T1000 (cell line): ENCODE measurements at regions not wholly inside any gene's neighbourhood (a gene's known extent, or its start where the extent isn't known, plus 50 kb on each side); places are given as distances from the start of the nearest gene placed in this dataset.

Experiments
- DNase-seq: peaks from one replicate; lab custom pipeline; 2025; ENCODE audit warnings: mixed read lengths; lab: John Stamatoyannopoulos, UW

GRCh38 chr15:69818529-69818928 lies 279.2 kb downstream of the TLE3 start:
- no peak for DNase-seq

DNA sequence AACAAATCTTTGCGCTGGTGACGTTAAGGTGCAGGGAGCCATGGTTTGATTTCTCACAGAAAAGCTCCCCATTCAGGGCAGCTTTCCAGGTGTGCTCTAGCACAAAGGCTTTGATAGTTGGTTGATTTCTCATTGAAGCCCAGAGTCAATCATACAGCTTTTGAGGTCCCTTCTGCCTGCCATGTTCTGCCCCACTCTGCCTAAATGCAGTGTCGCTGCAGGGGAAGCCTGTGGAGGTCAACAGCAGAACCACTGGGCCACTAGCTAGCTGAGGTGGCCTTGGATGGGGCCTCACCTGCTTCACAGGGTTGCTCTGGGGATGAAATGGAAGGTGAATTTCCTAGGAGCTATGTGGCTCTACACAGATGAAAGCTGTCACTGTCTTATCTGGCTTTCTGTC lies 278.3 kb downstream of the TLE3 start:
- DNase-seq, result no peak

DNA sequence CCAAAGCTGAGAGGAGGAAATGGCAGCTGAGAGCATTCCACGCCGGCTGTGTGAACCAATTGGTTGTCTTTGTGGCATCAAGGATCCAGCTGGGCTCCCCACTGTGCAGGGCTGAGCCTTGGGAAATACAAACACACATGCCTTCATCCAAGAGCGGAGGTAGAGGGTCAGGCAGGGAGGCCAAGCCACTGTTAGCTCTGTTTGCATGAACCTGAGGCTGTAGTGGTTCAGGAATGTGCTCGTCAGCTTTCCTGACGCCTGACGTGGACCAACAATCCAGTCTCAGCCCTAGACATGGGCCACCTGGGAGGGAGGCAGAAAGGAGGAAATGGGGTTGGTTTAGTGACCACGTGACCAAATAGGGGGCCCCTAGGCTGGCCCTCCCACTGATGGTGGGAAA lies 276.9 kb downstream of the TLE3 start:
- no peak for DNase-seq

GRCh38 chr15:69823223-69823907 lies 274.4 kb downstream of the TLE3 start:
- no peak for DNase-seq

DNA sequence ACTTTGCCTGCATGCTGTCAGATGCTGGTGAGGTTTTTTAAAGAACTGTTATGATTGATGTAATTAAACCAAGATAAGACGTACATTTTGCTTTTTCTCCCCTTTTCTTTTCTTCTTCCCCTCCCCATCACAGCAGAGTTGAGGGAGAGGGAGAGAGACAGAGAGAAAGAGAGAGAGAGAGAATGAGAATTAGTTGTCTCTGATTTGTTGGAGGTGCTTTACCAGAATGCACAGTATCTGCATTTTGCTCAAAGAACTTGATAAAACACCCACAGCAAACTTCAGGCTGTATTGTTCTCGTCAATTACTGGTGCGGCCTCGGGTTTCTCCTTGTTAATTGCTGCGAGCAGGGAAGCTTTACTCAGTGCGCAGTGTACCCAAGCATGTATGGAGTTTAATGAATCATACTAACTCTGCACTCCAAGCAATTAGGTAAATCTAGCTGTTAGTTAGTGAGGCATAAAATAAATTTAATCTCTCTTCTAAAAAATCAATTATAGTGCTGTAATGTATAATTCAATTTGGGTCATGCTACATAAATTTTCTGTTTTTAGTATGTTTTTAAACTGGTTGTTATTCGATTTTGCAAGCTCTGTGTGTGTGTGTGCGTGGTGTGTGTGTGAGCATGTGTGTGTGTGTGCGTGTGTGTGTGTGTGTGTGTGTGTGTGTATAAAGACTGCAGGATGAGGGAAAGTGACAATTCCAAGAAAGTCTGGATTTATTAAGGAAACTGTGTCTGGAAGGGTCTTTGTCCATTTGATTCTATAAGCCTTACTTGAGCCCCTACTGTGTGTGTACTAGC lies 273.4 kb downstream of the TLE3 start:
- DNase-seq, result no peak

- no peak for DNase-seq
Observed at GRCh38 chr15:69824877-69825406, 272.8 kb downstream of the TLE3 start.

DNA sequence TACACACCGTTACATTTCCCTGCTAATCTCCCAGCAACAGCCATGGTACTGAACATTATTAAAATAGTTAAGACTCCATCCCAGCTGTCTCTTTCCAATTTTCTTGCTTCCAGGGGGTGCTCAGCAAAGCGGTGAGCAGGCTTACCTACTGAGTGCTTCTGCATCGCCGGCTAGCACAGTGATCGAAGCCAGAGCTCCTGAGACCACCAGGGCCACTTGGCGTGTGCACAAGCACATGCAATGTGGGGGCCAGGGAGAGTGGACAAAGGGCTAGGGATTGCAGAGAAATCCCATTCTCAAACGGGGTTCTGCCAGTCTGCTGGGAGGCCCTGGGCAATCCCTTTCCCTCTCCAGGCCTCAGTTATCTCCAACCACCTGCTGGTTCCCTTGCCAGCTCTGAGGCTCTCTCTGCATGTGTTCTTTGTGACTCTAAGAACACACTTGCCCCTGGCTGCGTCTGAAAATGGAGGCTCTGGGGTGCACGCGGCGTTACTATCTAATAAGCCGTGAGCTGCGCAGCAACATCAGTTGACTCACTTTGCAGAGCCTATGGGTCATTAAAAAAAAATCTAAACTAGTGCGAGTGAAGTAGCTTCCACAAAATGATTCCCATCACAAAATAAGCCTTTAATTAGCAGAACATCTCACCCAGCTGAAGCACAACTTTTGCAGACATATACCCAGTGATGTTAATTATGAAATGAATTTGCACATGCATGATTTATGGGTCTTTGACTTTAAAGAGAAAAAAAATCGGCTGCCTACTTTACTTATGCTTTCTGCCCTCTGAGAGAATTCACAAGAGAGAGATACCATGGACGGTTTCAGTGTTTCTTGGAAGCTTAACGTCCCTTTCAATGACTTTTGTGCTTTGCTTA lies 271.5 kb downstream of the TLE3 start:
- no peak for DNase-seq

DNA sequence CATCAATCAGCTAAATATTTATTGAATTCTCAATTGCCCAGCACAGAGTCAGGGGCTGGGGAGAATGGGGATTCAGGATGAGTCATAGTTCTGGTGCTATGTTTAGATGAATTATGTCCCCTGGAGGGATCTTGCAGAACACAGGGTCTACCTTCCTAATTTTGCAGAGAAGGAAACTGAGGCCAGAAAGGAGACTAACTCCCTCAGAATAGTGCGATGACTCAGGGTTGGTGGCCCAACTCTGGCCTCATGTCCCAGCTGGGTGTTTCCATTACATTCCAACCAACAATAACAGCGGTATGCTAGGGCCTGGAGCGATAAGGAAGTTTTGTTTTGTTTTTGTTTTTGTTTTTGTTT lies 270.9 kb downstream of the TLE3 start:
- no peak for DNase-seq

GRCh38 chr15:69827751-69828150 lies 270.0 kb downstream of the TLE3 start:
- no peak for DNase-seq

DNA sequence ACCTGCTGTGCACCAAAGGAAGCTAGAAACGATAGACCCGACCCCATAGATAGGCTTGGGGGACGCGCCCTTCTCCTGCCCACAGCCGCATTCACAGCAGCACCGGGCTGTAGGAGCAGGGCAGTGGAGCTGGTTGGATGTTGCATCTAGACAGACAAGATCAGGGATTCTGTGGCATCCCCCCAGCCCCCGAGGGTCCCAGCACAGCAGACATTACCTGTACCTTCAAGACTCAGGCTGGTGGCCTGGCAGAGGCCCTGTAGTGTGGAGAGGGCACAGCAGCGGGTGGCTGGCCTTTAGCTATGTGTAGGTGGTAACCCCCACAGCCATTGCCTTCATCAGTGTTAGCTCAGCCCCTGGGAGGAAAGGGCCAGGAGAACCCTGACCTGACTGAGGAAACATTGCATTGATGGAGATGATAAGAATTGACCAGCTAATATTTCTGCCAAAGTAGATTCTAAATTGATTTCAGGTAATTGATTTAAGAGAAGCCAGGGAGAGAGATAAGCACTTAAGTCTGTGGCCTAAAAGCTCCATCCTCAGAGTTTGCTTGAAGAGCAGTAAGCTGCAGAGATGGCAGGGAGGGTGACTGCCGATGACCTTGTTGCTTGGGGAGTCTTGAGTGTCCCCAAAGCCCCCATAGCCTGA lies 269.4 kb downstream of the TLE3 start:
- DNase-seq, result no peak

GRCh38 chr15:69829974-69830373 lies 267.7 kb downstream of the TLE3 start:
- no peak for DNase-seq

GRCh38 chr15:69830430-69830829 lies 267.3 kb downstream of the TLE3 start:
- no peak for DNase-seq

DNA sequence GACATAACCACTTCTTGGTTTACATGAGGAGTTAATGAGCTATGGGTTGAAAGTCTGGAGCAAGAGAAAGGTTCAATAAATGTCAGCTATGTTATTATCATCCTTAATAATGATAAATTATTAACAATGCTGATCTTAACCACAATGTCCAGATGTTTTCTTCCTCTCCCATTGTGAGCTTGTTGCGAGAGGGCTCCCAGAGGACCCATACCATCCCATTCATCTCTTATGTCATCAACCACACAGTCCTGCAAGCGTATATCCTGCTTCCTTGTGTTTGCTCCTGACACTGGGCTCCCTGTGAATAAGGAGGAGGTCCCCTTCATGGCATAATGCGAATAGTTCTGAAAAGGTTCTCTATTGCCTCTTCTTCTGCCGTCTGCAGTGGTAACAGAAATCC lies 266.8 kb downstream of the TLE3 start:
- no peak for DNase-seq

DNA sequence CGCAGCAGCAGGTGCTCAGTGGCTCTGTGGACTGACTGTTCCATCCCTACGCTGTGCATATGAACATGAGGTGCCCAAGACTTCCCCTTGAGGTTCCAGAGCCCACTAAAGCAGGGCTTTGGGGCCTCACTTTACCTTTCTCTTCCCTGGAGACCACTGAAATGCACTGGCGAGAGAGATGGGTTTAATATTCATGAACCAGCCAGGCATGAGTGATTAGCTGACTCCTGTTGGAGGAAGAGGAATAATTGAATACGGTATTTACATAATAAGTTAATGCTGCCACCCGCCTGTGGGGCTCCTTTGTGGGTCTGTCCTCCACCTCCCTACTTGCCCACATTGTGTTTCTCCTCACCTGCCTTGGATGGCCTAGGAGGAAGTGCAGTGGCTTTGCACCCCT lies 263.4 kb downstream of the TLE3 start:
- DNase-seq, result no peak

DNA sequence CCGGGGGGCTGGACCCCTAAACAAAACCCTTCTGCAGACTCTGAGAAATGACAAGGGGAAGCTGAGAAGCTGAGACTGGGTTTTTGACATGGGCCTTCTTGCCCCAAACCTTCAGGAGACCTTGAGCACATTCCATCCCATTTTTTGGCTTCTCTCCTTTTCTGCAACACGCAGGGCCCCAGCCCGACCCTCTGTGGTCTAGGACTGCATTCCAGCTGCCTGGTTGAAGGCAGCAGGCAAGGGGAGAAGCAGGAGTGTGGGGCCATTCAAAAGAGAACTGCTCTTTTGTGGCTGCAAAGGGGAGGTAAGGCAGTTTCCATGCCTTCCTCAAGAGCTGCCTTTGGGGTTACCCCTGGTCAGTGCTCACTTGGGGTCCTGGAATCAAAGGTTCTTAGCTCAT lies 263.0 kb downstream of the TLE3 start:
- no peak for DNase-seq

GRCh38 chr15:69836048-69836447 lies 261.7 kb downstream of the TLE3 start:
- no peak for DNase-seq

- DNase-seq, result no peak
Observed at GRCh38 chr15:69836526-69837230, 261.0 kb downstream of the TLE3 start.

- no peak for DNase-seq
Observed at GRCh38 chr15:69838338-69838737, 259.4 kb downstream of the TLE3 start.

DNA sequence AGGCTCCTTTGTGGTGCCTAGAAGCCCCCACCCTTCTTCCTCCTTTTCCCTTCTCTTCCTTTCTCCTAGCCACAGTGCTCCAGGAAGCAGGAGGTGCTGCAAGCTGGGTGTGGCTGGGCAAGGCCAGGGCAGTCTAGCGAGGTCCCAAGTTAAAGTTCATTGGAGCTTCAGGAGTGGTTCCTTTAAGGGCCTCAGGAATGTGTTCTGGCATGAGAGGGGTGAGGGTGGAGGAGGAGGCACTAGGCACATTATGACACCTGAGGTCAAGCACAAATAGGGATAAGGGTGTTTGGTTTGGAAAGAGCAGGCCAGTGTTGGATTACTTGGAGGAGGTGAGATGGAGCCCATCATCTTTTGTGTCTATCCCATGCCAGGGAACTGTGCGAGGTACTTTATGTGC lies 258.7 kb downstream of the TLE3 start:
- no peak for DNase-seq

GRCh38 chr15:69841113-69841828 lies 256.4 kb downstream of the TLE3 start:
- no peak for DNase-seq

DNA sequence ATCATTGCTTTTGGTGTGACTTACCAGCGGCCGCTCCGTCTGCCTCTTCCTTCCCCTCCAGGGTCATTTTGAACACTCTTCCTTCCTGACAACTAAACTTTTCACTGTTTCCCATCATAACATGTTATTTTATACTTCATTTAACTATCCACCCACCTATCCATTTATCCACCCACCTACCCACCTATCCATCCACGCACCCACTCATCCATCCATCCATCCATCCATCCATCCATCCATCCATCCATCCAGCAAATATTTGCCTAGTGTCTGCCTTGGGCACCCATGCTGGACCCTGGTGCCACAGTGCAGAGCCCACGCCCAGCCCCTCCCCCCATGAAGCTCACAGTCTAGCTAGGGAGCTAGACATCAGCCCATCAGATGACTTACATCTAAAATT lies 254.9 kb downstream of the TLE3 start:
- no peak for DNase-seq
